BLaER1 treated with 17β-estradiol and CSF1 and Interleukin-3, amounts not matched to agents 10 nM and 100 nM (cell line): ENCODE measurements at regions not wholly inside any gene's neighbourhood (a gene's known extent, or its start where the extent isn't known, plus 50 kb on each side); places are given as distances from the start of the nearest gene placed in this dataset.

Experiments used
- H3K27ac ChIP-seq, 11 experiments: shearing (Covaris generic); formaldehyde crosslinking; 2 replicates each; pipeline ENCODE4 v1.8.1; 2022
- H3K27me3 ChIP-seq, 11 experiments: shearing (Covaris generic); formaldehyde crosslinking; 2 replicates each; pipeline ENCODE4 v1.8.1; 2022
- H3K36me3 ChIP-seq, 11 experiments: shearing (Covaris generic); formaldehyde crosslinking; 2 replicates each; pipeline ENCODE4 v1.8.1; 2022
- H3K4me1 ChIP-seq, 10 experiments: shearing (Covaris generic); formaldehyde crosslinking; 2 replicates each; pipeline ENCODE4 v1.8.1; 2022
- H3K4me2 ChIP-seq, 11 experiments: shearing (Covaris generic); formaldehyde crosslinking; 2 replicates each; pipeline ENCODE4 v1.8.1; 2022
- H3K4me3 ChIP-seq, 10 experiments: shearing (Covaris generic); formaldehyde crosslinking; 2 replicates each; pipeline ENCODE4 v1.8.1; 2022
- H3K9ac ChIP-seq, 11 experiments: shearing (Covaris generic); formaldehyde crosslinking; 2 replicates each; pipeline ENCODE4 v1.8.1; 2022
- H3K9me3 ChIP-seq, 11 experiments: shearing (Covaris generic); formaldehyde crosslinking; replicated peaks in 1 of 11; 2 replicates each; pipeline ENCODE4 v1.8.1; 2022
- H4K20me1 ChIP-seq, 11 experiments: shearing (Covaris generic); formaldehyde crosslinking; 2 replicates each; pipeline ENCODE4 v1.8.1; 2022
- Cebpa-rat ChIP-seq, 11 experiments: shearing (Covaris generic); IDR thresholded peaks; 2 replicates each; pipeline ENCODE4 v1.8.1; 2022

DNA sequence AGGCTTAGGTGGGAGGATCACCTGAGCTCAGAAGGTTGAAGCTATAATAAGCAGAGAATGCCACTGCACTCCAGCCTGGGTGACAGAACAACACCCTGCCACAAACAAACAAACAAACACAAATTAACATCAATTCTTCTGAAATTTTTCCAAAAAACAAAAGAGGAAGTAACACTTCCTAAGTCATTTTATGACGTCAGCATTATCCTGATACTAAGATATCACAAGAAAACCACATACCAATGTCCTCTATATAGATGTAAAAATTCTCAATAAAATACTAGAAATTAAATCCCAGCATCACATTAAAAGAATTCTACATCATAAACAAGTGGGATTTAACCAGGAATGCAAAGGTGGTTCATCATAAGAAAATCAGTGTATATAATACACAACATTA lies 64.4 kb upstream of the STK26 start:
- no peak overlapping the region for H3K9ac ChIP-seq
- no peaks in the 10 kb centered on the region for H4K20me1 ChIP-seq
- H3K36me3 ChIP-seq, result no peaks in the 10 kb centered on the region
- H3K4me3 ChIP-seq, result no peak overlapping the region
- no peak overlapping the region for H3K27ac ChIP-seq
- peaks cover 0 to 5% (median 0%) of the 10 kb centered on the region in 11 experiments; a peak in 1 of 22 replicates for H3K9me3 ChIP-seq
- H3K27me3 ChIP-seq, result peaks cover 71 to 92% (median 87%) of the 10 kb centered on the region in 11 experiments
- H3K4me1 ChIP-seq, result peaks cover 0 to 5% (median 0%) of the 10 kb centered on the region in 10 experiments; a peak in 1 of 20 replicates
- no peak for TF ChIP-seq Cebpa-rat (IDR thresholded peaks at IDR 0.05)
- H3K4me2 ChIP-seq, result peak overlapping the region in 2 of 11 experiments; percentile 37 to 40; a peak in 2 of 22 replicates

DNA sequence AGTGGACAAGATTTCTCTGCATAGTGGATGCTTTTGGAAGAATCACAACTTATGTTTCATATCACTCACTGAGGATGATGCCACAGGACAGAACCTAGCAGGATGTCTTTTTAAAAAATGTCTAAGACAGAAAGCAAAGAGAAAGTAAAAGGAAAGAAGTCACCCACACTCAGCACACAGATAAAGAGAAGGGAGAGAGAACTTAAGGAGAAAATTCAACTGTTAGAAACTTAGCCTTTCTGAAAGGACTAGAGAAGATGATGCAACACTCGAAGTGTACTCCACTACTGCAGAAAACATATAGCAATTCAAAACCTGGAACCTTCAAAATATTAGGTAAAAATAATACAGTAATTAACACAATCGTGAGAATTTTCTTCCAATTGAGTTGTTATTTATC lies 52.8 kb upstream of the STK26 start:
- peaks cover 0 to 26% (median 0%) of the 10 kb centered on the region in 11 experiments; a peak in 7 of 22 replicates for H3K9me3 ChIP-seq
- H3K36me3 ChIP-seq, result no peaks in the 10 kb centered on the region
- H3K9ac ChIP-seq, result no peak overlapping the region
- H3K4me3 ChIP-seq, result no peak overlapping the region
- no peaks in the 10 kb centered on the region for H3K4me1 ChIP-seq
- H4K20me1 ChIP-seq, result no peaks in the 10 kb centered on the region; a peak in 1 of 22 replicates
- H3K4me2 ChIP-seq, result no peak overlapping the region
- no peak for TF ChIP-seq Cebpa-rat (IDR thresholded peaks at IDR 0.05)
- no peak overlapping the region for H3K27ac ChIP-seq
- peaks cover 69 to 87% (median 80%) of the 10 kb centered on the region in 11 experiments for H3K27me3 ChIP-seq
